H9 (cell line): ENCODE measurements at regions not wholly inside any gene's neighbourhood (a gene's known extent, or its start where the extent isn't known, plus 50 kb on each side); places are given as distances from the start of the nearest gene placed in this dataset.
A peak's percentile ranks its signal among the peaks of the same experiment; 100 is the strongest.

ENCODE experiments used
- DNase-seq: peaks from one replicate; pipeline ENCODE4 v3.0.0-alpha.2; 2017
- H2AFZ ChIP-seq: one replicate; pipeline ENCODE4 v1.6.1; 2013; ENCODE audit warnings: mild to moderate bottlenecking, low read length, control low read depth, moderate library complexity
- H2AK5ac ChIP-seq: 2 replicates; pipeline ENCODE4 v1.6.1; 2013; ENCODE audit warnings: low read length, control low read depth, mixed read lengths; ENCODE audit not compliant: insufficient read length
- H2BK120ac ChIP-seq: one replicate; pipeline ENCODE4 v1.6.1; 2013; ENCODE audit warnings: low read depth, mild to moderate bottlenecking, low read length, control low read depth, inconsistent platforms; ENCODE audit not compliant: poor library complexity, severe bottlenecking
- H2BK12ac ChIP-seq: 2 replicates; pipeline ENCODE4 v1.6.1; 2013; ENCODE audit warnings: low read length, control low read depth, mixed read lengths, low read depth; ENCODE audit not compliant: insufficient read length
- H2BK15ac ChIP-seq: 2 replicates; pipeline ENCODE4 v1.6.1; 2013; ENCODE audit warnings: low read depth, low read length, control low read depth
- H2BK20ac ChIP-seq: one replicate; pipeline ENCODE4 v1.6.1; 2013; ENCODE audit warnings: low read depth, mild to moderate bottlenecking, low read length, control low read depth, inconsistent platforms; ENCODE audit not compliant: poor library complexity, severe bottlenecking
- H2BK5ac ChIP-seq: 2 replicates; pipeline ENCODE4 v1.6.1; 2013; ENCODE audit warnings: low read length, control low read depth, mixed read lengths; ENCODE audit not compliant: insufficient read length
- H3K14ac ChIP-seq: 2 replicates; pipeline ENCODE4 v1.6.1; 2013; ENCODE audit warnings: low read length, control low read depth; ENCODE audit not compliant: insufficient read depth
- H3K18ac ChIP-seq: 2 replicates; pipeline ENCODE4 v1.6.1; 2013; ENCODE audit warnings: low read depth, mild to moderate bottlenecking, mixed read lengths, low read length, control low read depth; ENCODE audit not compliant: insufficient read length
- H3K23ac ChIP-seq: 2 replicates; pipeline ENCODE4 v1.6.1; 2013; ENCODE audit warnings: low read length, control low read depth, mixed read lengths, low read depth; ENCODE audit not compliant: insufficient read length
- H3K23me2 ChIP-seq: 2 replicates; pipeline ENCODE4 v1.6.1; 2013; ENCODE audit warnings: low read depth, mild to moderate bottlenecking, mixed read lengths, low read length, control low read depth; ENCODE audit not compliant: insufficient read length, poor library complexity, severe bottlenecking
- H3K27ac ChIP-seq: 2 replicates; pipeline ENCODE4 v1.5.1; 2013; ENCODE audit warnings: low read length, control low read depth, mixed read lengths, low read depth; ENCODE audit not compliant: insufficient read length
- H3K27me3 ChIP-seq: 2 replicates; pipeline ENCODE4 v1.6.1; 2013; ENCODE audit warnings: low read length, control low read depth, inconsistent platforms; ENCODE audit not compliant: insufficient read depth
- H3K4ac ChIP-seq: 2 replicates; pipeline ENCODE4 v1.6.1; 2013; ENCODE audit warnings: low read depth, mild to moderate bottlenecking, control low read depth, inconsistent platforms, low read length, moderate library complexity
- H3K4me1 ChIP-seq: 2 replicates; pipeline ENCODE4 v1.6.1; 2013; ENCODE audit warnings: low read length, control low read depth, inconsistent platforms; ENCODE audit not compliant: insufficient read depth
- H3K4me2 ChIP-seq: 2 replicates; pipeline ENCODE4 v1.6.1; 2013; ENCODE audit warnings: low read length, control low read depth, mixed read lengths; ENCODE audit not compliant: insufficient read length, insufficient read depth
- H3K56ac ChIP-seq: 2 replicates; pipeline ENCODE4 v1.6.1; 2013; ENCODE audit warnings: low read depth, mild to moderate bottlenecking, mixed read lengths, low read length, control low read depth; ENCODE audit not compliant: insufficient read length
- H3K79me1 ChIP-seq: 2 replicates; pipeline ENCODE4 v1.6.1; 2013; ENCODE audit warnings: low read depth, mild to moderate bottlenecking, moderate library complexity, low read length, control low read depth, inconsistent platforms; ENCODE audit not compliant: insufficient read depth, poor library complexity, severe bottlenecking
- H3K79me2 ChIP-seq: 2 replicates; pipeline ENCODE4 v1.6.1; 2013; ENCODE audit warnings: low read length, control low read depth, inconsistent platforms; ENCODE audit not compliant: insufficient read depth
- H3K9ac ChIP-seq: 2 replicates; pipeline ENCODE4 v1.6.1; 2013; ENCODE audit warnings: low read length, control low read depth, mixed read lengths; ENCODE audit not compliant: insufficient read length; ENCODE audit errors: extremely low read depth
- H3K9me3 ChIP-seq: one replicate; pipeline ENCODE4 v1.6.1; 2013; ENCODE audit warnings: low read depth, low read length, inconsistent platforms; ENCODE audit not compliant: control insufficient read depth
- H3T11ph ChIP-seq: one replicate; pipeline ENCODE4 v1.6.1; 2013; ENCODE audit warnings: mild to moderate bottlenecking, low read length, control low read depth, inconsistent platforms
- H4K20me1 ChIP-seq: one replicate; pipeline ENCODE4 v1.6.1; 2013; ENCODE audit not compliant: control insufficient read depth, insufficient read length, insufficient read depth
- H4K5ac ChIP-seq: 2 replicates; pipeline ENCODE4 v1.6.1; 2013; ENCODE audit warnings: low read depth, mild to moderate bottlenecking, mixed read lengths, low read length, control low read depth; ENCODE audit not compliant: insufficient read length
- H4K8ac ChIP-seq: replicated peaks from 2 replicates; pipeline ENCODE4 v1.6.1; 2013; ENCODE audit warnings: low read length, control low read depth, mixed read lengths, low read depth; ENCODE audit not compliant: insufficient read length
- H4K91ac ChIP-seq: 2 replicates; pipeline ENCODE4 v1.6.1; 2013; ENCODE audit warnings: low read depth, mild to moderate bottlenecking, moderate library complexity, mixed read lengths, low read length, control low read depth; ENCODE audit not compliant: insufficient read length
- H3K27ac Mint-ChIP-seq, 3 experiments: 2 replicates in 2 of 3; 3 replicates in 1 of 3; pipeline ENCODE4 v1.8.0; 2020 to 2021; ENCODE audit warnings: mixed read lengths in 3 of 3, mild to moderate bottlenecking in 1 of 3, moderate library complexity in 1 of 3
- H3K27me3 Mint-ChIP-seq: 2 replicates; pipeline ENCODE4 v1.8.0; 2021; ENCODE audit warnings: low read depth, mild to moderate bottlenecking, moderate library complexity, mixed read lengths
- H3K36me3 Mint-ChIP-seq, 3 experiments: 2 replicates in 2 of 3; 3 replicates in 1 of 3; pipeline ENCODE4 v1.8.0; 2020 to 2021; ENCODE audit warnings: low read depth in 3 of 3, mixed read lengths in 3 of 3; ENCODE audit not compliant: insufficient read depth in 1 of 3
- H3K4me1 Mint-ChIP-seq, 2 experiments: 2 replicates each; pipeline ENCODE4 v1.8.0; 2020; ENCODE audit warnings: mixed read lengths in 2 of 2
- H3K4me3 Mint-ChIP-seq, 2 experiments: 2 replicates in 1 of 2; 3 replicates in 1 of 2; pipeline ENCODE4 v1.8.0; 2020 to 2021; ENCODE audit warnings: mild to moderate bottlenecking in 2 of 2, mixed read lengths in 2 of 2, moderate library complexity in 1 of 2
- H3K9me3 Mint-ChIP-seq, 2 experiments: 2 replicates in 1 of 2; 3 replicates in 1 of 2; pipeline ENCODE4 v1.8.0; 2020; ENCODE audit warnings: mild to moderate bottlenecking in 2 of 2, mixed read lengths in 2 of 2, moderate library complexity in 1 of 2
- WGBS: extraction: QIAGEN DNeasy Blood & Tissue Kit; methylation state at CpG from one replicate; pipeline ENCODE4 v1.1.7; 2013; ENCODE audit warnings: missing lambda C conversion rate, low lambda C conversion rate, mixed read lengths; ENCODE audit not compliant: insufficient read length; ENCODE audit errors: extremely low coverage; 5-methylcytosine and 5-hydroxymethylcytosine counted together
- TF ChIP-seq, protein P1 (sequence below): fragments of 200-600 bp; sonication (generic); conservative IDR thresholded peaks from 3 replicates; pipeline ENCODE4 v1.8.0; 2021; ENCODE audit warnings: antibody characterized with exemption, mild to moderate bottlenecking

DNA sequence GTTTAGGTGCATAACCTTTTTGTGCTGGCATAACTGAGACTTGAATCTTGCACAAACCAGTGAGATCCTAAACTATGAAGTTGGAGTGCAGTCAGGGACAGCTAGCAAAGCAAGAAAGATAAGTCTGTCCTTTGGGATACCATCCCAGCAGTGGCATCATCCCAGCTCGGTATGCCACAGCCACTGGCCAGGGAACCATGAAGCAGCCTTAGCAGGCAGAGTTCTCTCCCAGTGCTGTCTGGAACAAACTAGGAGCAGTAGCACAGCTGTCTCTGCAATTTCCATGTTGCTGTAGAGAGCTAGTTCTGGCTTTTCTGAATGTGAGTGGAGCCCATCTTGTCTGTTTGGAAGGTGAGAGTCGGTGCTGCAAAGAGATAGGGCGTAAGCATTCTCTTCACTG is 130.3 kb downstream of the DTWD1 start:
- H3T11ph ChIP-seq = no peak overlapping the region
- no peak overlapping the region for H3K18ac ChIP-seq
- no peak overlapping the region for H3K4ac ChIP-seq
- no peak overlapping the region for H4K8ac ChIP-seq
- no peak overlapping the region for H2BK5ac ChIP-seq
- H2AFZ ChIP-seq = no peak overlapping the region
- DNase-seq = no peak
- H4K91ac ChIP-seq = no peak overlapping the region
- H2BK12ac ChIP-seq = no peak overlapping the region
- H3K79me1 ChIP-seq = no peaks in the 10 kb centered on the region
- H3K9ac ChIP-seq = no peak overlapping the region
- H4K5ac ChIP-seq = no peak overlapping the region
- Mint-ChIP-seq H3K36me3 (no peaks in the 10 kb centered on the region), H3K4me1 (peaks cover 0 to 5% of the 10 kb centered on the region in 2 experiments; a peak in 1 of 4 replicates), H3K27ac (peak overlapping the region in 1 of 3 experiments; percentile 54; a peak in 1 of 7 replicates), H3K4me3 (no peak overlapping the region), H3K27me3 (no peaks in the 10 kb centered on the region), H3K9me3 (no peaks in the 10 kb centered on the region)
- H3K9me3 ChIP-seq = no peaks in the 10 kb centered on the region
- H3K4me2 ChIP-seq = no peak overlapping the region
- no peaks in the 10 kb centered on the region for H3K23me2 ChIP-seq
- no peak overlapping the region for H2BK15ac ChIP-seq
- H3K23ac ChIP-seq = no peak overlapping the region
- H2BK120ac ChIP-seq = no peak overlapping the region
- H2BK20ac ChIP-seq = no peak overlapping the region
- no peak overlapping the region for H2AK5ac ChIP-seq
- TF ChIP-seq, protein P1, sequence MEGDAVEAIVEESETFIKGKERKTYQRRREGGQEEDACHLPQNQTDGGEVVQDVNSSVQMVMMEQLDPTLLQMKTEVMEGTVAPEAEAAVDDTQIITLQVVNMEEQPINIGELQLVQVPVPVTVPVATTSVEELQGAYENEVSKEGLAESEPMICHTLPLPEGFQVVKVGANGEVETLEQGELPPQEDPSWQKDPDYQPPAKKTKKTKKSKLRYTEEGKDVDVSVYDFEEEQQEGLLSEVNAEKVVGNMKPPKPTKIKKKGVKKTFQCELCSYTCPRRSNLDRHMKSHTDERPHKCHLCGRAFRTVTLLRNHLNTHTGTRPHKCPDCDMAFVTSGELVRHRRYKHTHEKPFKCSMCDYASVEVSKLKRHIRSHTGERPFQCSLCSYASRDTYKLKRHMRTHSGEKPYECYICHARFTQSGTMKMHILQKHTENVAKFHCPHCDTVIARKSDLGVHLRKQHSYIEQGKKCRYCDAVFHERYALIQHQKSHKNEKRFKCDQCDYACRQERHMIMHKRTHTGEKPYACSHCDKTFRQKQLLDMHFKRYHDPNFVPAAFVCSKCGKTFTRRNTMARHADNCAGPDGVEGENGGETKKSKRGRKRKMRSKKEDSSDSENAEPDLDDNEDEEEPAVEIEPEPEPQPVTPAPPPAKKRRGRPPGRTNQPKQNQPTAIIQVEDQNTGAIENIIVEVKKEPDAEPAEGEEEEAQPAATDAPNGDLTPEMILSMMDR = no peak
- no CpG with 5 or more reads among the region's 3 CpGs for WGBS
- no peaks in the 10 kb centered on the region for H4K20me1 ChIP-seq
- H3K56ac ChIP-seq = no peak overlapping the region
- H3K27ac ChIP-seq = no peak overlapping the region
- H3K4me1 ChIP-seq = no peaks in the 10 kb centered on the region
- no peak overlapping the region for H3K14ac ChIP-seq
- no peaks in the 10 kb centered on the region for H3K79me2 ChIP-seq
- no peaks in the 10 kb centered on the region for H3K27me3 ChIP-seq
